SK-N-SH (cell line): ENCODE measurements at regions not wholly inside any gene's neighbourhood (a gene's known extent, or its start where the extent isn't known, plus 50 kb on each side); places are given as distances from the start of the nearest gene placed in this dataset.

Experiments
- CTCF ChIA-PET: fragments of 300-600, 350-600 bp; formaldehyde crosslinking; extraction: SDS; loops from one replicate; lab custom pipeline; 2021; lab: Yijun Ruan, JAX
- POLR2A ChIA-PET: fragments of 350-600 bp; sonication (Branson Sonifier 250); formaldehyde crosslinking; extraction: SDS; loops from one replicate; lab custom pipeline; 2020; ENCODE audit warnings: antibody characterized with exemption, inconsistent platforms; lab: Yijun Ruan, JAX
- DNase-seq: peaks from one replicate; pipeline ENCODE4 v3.0.0; 2012
- H2AFZ ChIP-seq: fragments of 200-600 bp; sonication (generic); 2 replicates; pipeline ENCODE4 v1.8.1; 2016; ENCODE audit warnings: antibody characterized with exemption, mild to moderate bottlenecking, low read depth
- H3F3A ChIP-seq: fragments of 200-600 bp; sonication (generic); replicated peaks from 2 replicates; pipeline ENCODE3; 2016; ENCODE audit warnings: antibody characterized with exemption, mild to moderate bottlenecking; ENCODE audit not compliant: insufficient read depth
- H3K27ac ChIP-seq, 2 experiments: fragments of 200-500 bp in 1 of 2; fragments of 200-600 bp in 1 of 2; sonication (Bioruptor generic) in 1 of 2; sonication (generic), shearing (Covaris generic) in 1 of 2; 2 replicates each; pipeline versions ENCODE4 v1.5.1 to v1.6.1; 2014 to 2016; ENCODE audit warnings: low read depth in 2 of 2, inconsistent platforms in 1 of 2, low read length in 1 of 2, mild to moderate bottlenecking in 1 of 2, mixed read lengths in 1 of 2
- H3K27me3 ChIP-seq: fragments of 200-600 bp; sonication (generic), shearing (Covaris generic); 2 replicates; pipeline ENCODE4 v1.6.1; 2016; ENCODE audit warnings: mixed run types; ENCODE audit not compliant: insufficient read depth
- H3K36me3 ChIP-seq, 2 experiments: fragments of 200-500 bp in 1 of 2; fragments of 200-600 bp in 1 of 2; sonication (Bioruptor generic) in 1 of 2; sonication (generic) in 1 of 2; replicated peaks in 1 of 2; 2 replicates each; pipeline versions ENCODE3 to v1.5.1; 2014 to 2016; ENCODE audit warnings: low read length in 1 of 2, mild to moderate bottlenecking in 1 of 2; ENCODE audit not compliant: insufficient read depth in 2 of 2, control insufficient read depth in 1 of 2
- H3K4me1 ChIP-seq, 2 experiments: fragments of 200-500 bp in 1 of 2; fragments of 200-600 bp in 1 of 2; sonication (Bioruptor generic) in 1 of 2; sonication (generic), shearing (Covaris generic) in 1 of 2; 2 replicates each; pipeline versions ENCODE4 v1.5.1 to v1.6.1; 2014 to 2016; ENCODE audit warnings: low read depth in 1 of 2, low read length in 1 of 2, mixed run types in 1 of 2; ENCODE audit not compliant: insufficient read depth in 2 of 2, control insufficient read depth in 1 of 2
- H3K4me2 ChIP-seq: fragments of 200-600 bp; sonication (generic), shearing (Covaris generic); 2 replicates; pipeline ENCODE4 v1.6.1; 2017; ENCODE audit warnings: mixed run types
- H3K4me3 ChIP-seq, 2 experiments: fragments of 200-500 bp in 1 of 2; fragments of 200-600 bp in 1 of 2; sonication (Bioruptor generic) in 1 of 2; sonication (generic), shearing (Covaris generic) in 1 of 2; 2 replicates each; pipeline versions ENCODE4 v1.5.1 to v1.8.1; 2014 to 2016; ENCODE audit warnings: low read depth in 2 of 2, inconsistent platforms in 1 of 2, low read length in 1 of 2, mild to moderate bottlenecking in 1 of 2, mixed read lengths in 1 of 2, moderate library complexity in 1 of 2
- H3K79me2 ChIP-seq: fragments of 200-600 bp; sonication (generic); 2 replicates; pipeline ENCODE4 v1.8.1; 2017; ENCODE audit warnings: mild to moderate bottlenecking; ENCODE audit not compliant: insufficient read depth
- H3K9ac ChIP-seq: fragments of 200-600 bp; sonication (generic); 2 replicates; pipeline ENCODE4 v1.6.1; 2017; ENCODE audit warnings: mixed run types
- H3K9me2 ChIP-seq: fragments of 200-600 bp; sonication (generic); 2 replicates; pipeline ENCODE4 v1.6.1; 2017; ENCODE audit warnings: mixed run types
- H3K9me3 ChIP-seq: fragments of 200-600 bp; sonication (generic); 2 replicates; pipeline ENCODE4 v1.6.1; 2017; ENCODE audit warnings: mixed run types, mild to moderate bottlenecking, moderate library complexity
- H4K20me1 ChIP-seq: fragments of 200-600 bp; sonication (generic); 2 replicates; pipeline ENCODE4 v1.6.1; 2017; ENCODE audit warnings: mild to moderate bottlenecking, mixed run types; ENCODE audit not compliant: insufficient read depth
- CHD2 ChIP-seq: fragments of 150-350 bp; IDR thresholded peaks from 2 replicates; pipeline ENCODE4 v1.6.1; 2018; ENCODE audit warnings: low read length; ENCODE audit not compliant: partially characterized antibody
- ELF1 ChIP-seq: IDR thresholded peaks from 2 replicates; pipeline ENCODE4 v1.4.0; 2012
- EP300 ChIP-seq, 2 experiments: IDR thresholded peaks; 2 replicates each; pipeline versions ENCODE4 v1.4.0 to v1.6.1; 2012; ENCODE audit warnings: borderline replicate concordance in 1 of 2, low read depth in 1 of 2, low read length in 1 of 2
- FOXM1 ChIP-seq: IDR thresholded peaks from 2 replicates; pipeline ENCODE4 v1.4.0; 2012; ENCODE audit warnings: low read depth, mild to moderate bottlenecking
- GABPA ChIP-seq: IDR thresholded peaks from 2 replicates; pipeline ENCODE4 v1.4.0; 2012; ENCODE audit warnings: low read depth, mild to moderate bottlenecking
- GATA2 ChIP-seq: sonication (generic); formaldehyde crosslinking; IDR thresholded peaks from 2 replicates; pipeline ENCODE4 v1.5.0; 2020; ENCODE audit warnings: mild to moderate bottlenecking, missing genetic modification reagents
- MEF2A ChIP-seq: IDR thresholded peaks from 2 replicates; pipeline ENCODE4 v1.4.0; 2012; ENCODE audit warnings: low read depth, borderline replicate concordance
- NFIC ChIP-seq: IDR thresholded peaks from 2 replicates; pipeline ENCODE4 v1.4.0; 2012; ENCODE audit warnings: borderline replicate concordance
- NRF1 ChIP-seq: IDR thresholded peaks from 2 replicates; pipeline ENCODE4 v1.6.1; 2012; ENCODE audit warnings: low read depth, mild to moderate bottlenecking, low read length
- POLR2AphosphoS5 ChIP-seq: IDR thresholded peaks from 2 replicates; pipeline ENCODE4 v1.6.1; 2012; ENCODE audit warnings: low read depth, low read length
- RAD21 ChIP-seq: IDR thresholded peaks from 2 replicates; pipeline ENCODE4 v1.6.1; 2012; ENCODE audit warnings: mild to moderate bottlenecking, low read length
- RFX5 ChIP-seq: IDR thresholded peaks from 2 replicates; pipeline ENCODE4 v1.6.1; 2012; ENCODE audit warnings: mild to moderate bottlenecking, improper control_type of control experiment, low read length
- SIN3A ChIP-seq: IDR thresholded peaks from 2 replicates; pipeline ENCODE4 v1.6.1; 2012; ENCODE audit warnings: low read depth, mild to moderate bottlenecking, low read length, moderate library complexity, borderline replicate concordance
- TAF1 ChIP-seq: IDR thresholded peaks from 2 replicates; pipeline ENCODE4 v1.6.1; 2012; ENCODE audit warnings: low read depth, mild to moderate bottlenecking, low read length, moderate library complexity, borderline replicate concordance
- TCF12 ChIP-seq: IDR thresholded peaks from 2 replicates; pipeline ENCODE4 v1.4.0; 2012
- TEAD4 ChIP-seq: IDR thresholded peaks from 2 replicates; pipeline ENCODE4 v1.4.0; 2012; ENCODE audit warnings: mild to moderate bottlenecking, borderline replicate concordance; ENCODE audit not compliant: insufficient read depth
- WGBS: methylation state at CpG from one replicate; pipeline ENCODE4 v1.1.6; 2017; ENCODE audit warnings: low lambda C conversion rate; 5-methylcytosine and 5-hydroxymethylcytosine counted together
- TF ChIP-seq, protein P1 (sequence below): IDR thresholded peaks from 2 replicates; pipeline ENCODE4; 2012
- TF ChIP-seq, protein P2 (sequence below): IDR thresholded peaks from 2 replicates; pipeline ENCODE4 v1.4.0; 2012; ENCODE audit warnings: low read depth, borderline replicate concordance
- TF ChIP-seq, protein P3 (sequence below): IDR thresholded peaks from 2 replicates; pipeline ENCODE4 v1.4.0; 2012; ENCODE audit warnings: low read depth, borderline replicate concordance
- TF ChIP-seq, protein P4 (sequence below): fragments of 200-600 bp; sonication (generic); IDR thresholded peaks from 2 replicates; pipeline ENCODE4 v1.6.1; 2017; ENCODE audit warnings: antibody characterized with exemption, mild to moderate bottlenecking, moderate library complexity

DNA sequence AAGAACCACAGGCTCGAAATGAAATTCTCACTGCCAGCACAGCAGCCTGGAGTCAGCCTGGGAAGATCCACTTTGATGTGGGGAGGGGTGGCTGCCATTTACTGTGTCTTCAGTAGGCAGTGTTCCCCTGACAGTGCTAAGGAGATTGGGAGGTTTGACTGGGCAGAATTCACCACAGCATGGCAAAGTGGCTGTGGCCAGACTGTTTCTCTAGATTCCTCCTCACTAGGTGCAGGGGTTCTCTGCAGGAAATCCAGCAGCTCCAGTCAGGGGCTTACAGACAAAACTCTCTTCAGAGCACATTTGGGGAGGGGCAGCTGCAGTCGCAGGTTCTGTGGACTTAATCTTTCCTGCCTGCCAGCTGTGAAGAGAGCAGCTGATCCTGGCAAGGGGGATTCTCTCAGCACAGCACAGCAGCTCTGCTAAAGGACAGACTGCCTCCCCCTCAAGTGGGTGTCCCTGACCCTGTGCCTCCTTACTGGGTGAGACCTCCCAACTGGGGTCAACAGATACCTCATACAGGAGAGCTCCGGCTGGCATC is 1174.0 kb downstream of the RAPGEF2 start:
- Histone ChIP-seq H3K9me3 (no peaks in the 10 kb centered on the region), H4K20me1 (no peaks in the 10 kb centered on the region), H3F3A (no peaks in the 10 kb centered on the region), H3K9ac (no peak overlapping the region), H3K4me3 (no peak overlapping the region), H2AFZ (no peak overlapping the region), H3K36me3 (no peaks in the 10 kb centered on the region), H3K27me3 (no peaks in the 10 kb centered on the region), H3K79me2 (no peaks in the 10 kb centered on the region)
- CTCF ChIA-PET = no interaction called here
- DNase-seq = no peak
- TF ChIP-seq TAF1 = no peak
- TF ChIP-seq, protein P1, sequence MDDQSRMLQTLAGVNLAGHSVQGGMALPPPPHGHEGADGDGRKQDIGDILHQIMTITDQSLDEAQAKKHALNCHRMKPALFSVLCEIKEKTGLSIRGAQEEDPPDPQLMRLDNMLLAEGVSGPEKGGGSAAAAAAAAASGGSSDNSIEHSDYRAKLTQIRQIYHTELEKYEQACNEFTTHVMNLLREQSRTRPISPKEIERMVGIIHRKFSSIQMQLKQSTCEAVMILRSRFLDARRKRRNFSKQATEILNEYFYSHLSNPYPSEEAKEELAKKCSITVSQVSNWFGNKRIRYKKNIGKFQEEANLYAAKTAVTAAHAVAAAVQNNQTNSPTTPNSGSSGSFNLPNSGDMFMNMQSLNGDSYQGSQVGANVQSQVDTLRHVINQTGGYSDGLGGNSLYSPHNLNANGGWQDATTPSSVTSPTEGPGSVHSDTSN = no peak
- TF ChIP-seq TEAD4 = no peak
- TF ChIP-seq, all 33 proteins: peak for 0
- no peak overlapping the region for H3K4me2 ChIP-seq
- no peak overlapping the region for H3K27ac ChIP-seq
- H3K4me1 ChIP-seq = no peaks in the 10 kb centered on the region
- H3K9me2 ChIP-seq = no peaks in the 10 kb centered on the region
- POLR2A ChIA-PET = no interaction called here
- WGBS = 31% methylated on average over 3 of the region's 3 CpGs

DNA sequence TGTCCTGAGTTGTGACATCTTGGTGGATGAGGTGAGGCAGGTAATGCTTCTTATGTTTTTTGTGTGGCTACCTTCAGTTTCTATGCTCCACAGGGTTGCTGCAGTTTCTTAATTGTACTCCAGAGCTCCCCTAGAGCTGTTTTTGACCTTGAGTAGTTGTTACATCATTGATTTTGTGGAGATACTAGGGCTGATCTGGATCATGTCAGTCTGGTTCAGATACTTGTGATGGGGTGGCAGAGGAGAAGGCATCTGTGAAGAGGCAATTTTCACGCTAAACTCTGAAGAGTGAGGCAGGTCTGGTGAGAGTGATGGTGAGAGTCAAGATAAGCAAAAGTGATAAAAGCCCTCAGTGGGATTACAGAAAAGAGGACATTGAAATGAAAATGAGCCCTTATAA is 1180.2 kb downstream of the RAPGEF2 start:
- 17% methylated on average over 1 of the region's 1 CpG for WGBS
- H3K27ac ChIP-seq = no peak overlapping the region

More for the DNA sequence above, 1180.2 kb downstream of the RAPGEF2 start:
- CTCF ChIA-PET = no interaction called here
- H3K9ac ChIP-seq = no peak overlapping the region
- H3K4me2 ChIP-seq = no peak overlapping the region
- no peaks in the 10 kb centered on the region for H3K79me2 ChIP-seq
- no peaks in the 10 kb centered on the region for H4K20me1 ChIP-seq
- no peaks in the 10 kb centered on the region for H3K4me1 ChIP-seq
- H3K36me3 ChIP-seq = no peaks in the 10 kb centered on the region
- TF ChIP-seq TEAD4 (no peak), GATA2 (CRISPR knock-in tag) (no peak), GABPA (no peak), RAD21 (no peak), MEF2A (no peak), CHD2 (no peak), FOXM1 (no peak), RFX5 (no peak), POLR2AphosphoS5 (no peak), TCF12 (no peak), NRF1 (no peak), TAF1 (no peak), SIN3A (no peak), EP300 (IDR thresholded peaks at IDR 0.05; ENCODE audit: borderline replicate concordance in 1 of 2, low read depth in 1 of 2, low read length in 1 of 2) (no peak), NFIC (no peak), ELF1 (no peak)
- TF ChIP-seq, protein P2, sequence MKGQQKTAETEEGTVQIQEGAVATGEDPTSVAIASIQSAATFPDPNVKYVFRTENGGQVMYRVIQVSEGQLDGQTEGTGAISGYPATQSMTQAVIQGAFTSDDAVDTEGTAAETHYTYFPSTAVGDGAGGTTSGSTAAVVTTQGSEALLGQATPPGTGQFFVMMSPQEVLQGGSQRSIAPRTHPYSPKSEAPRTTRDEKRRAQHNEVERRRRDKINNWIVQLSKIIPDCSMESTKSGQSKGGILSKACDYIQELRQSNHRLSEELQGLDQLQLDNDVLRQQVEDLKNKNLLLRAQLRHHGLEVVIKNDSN = no peak
- TF ChIP-seq, protein P3, sequence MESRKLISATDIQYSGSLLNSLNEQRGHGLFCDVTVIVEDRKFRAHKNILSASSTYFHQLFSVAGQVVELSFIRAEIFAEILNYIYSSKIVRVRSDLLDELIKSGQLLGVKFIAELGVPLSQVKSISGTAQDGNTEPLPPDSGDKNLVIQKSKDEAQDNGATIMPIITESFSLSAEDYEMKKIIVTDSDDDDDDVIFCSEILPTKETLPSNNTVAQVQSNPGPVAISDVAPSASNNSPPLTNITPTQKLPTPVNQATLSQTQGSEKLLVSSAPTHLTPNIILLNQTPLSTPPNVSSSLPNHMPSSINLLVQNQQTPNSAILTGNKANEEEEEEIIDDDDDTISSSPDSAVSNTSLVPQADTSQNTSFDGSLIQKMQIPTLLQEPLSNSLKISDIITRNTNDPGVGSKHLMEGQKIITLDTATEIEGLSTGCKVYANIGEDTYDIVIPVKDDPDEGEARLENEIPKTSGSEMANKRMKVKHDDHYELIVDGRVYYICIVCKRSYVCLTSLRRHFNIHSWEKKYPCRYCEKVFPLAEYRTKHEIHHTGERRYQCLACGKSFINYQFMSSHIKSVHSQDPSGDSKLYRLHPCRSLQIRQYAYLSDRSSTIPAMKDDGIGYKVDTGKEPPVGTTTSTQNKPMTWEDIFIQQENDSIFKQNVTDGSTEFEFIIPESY = no peak
- TF ChIP-seq, protein P4, sequence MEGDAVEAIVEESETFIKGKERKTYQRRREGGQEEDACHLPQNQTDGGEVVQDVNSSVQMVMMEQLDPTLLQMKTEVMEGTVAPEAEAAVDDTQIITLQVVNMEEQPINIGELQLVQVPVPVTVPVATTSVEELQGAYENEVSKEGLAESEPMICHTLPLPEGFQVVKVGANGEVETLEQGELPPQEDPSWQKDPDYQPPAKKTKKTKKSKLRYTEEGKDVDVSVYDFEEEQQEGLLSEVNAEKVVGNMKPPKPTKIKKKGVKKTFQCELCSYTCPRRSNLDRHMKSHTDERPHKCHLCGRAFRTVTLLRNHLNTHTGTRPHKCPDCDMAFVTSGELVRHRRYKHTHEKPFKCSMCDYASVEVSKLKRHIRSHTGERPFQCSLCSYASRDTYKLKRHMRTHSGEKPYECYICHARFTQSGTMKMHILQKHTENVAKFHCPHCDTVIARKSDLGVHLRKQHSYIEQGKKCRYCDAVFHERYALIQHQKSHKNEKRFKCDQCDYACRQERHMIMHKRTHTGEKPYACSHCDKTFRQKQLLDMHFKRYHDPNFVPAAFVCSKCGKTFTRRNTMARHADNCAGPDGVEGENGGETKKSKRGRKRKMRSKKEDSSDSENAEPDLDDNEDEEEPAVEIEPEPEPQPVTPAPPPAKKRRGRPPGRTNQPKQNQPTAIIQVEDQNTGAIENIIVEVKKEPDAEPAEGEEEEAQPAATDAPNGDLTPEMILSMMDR = no peak
- TF ChIP-seq, all 33 proteins: peak for 0
- Histone ChIP-seq H3K4me3 (no peak overlapping the region), H3K9me2 (no peaks in the 10 kb centered on the region), H3F3A (no peaks in the 10 kb centered on the region), H2AFZ (no peak overlapping the region), H3K9me3 (peaks cover under 1% of the 10 kb centered on the region; the same call in 1 of the 2 replicates), H3K27me3 (no peaks in the 10 kb centered on the region)
- POLR2A ChIA-PET = no interaction called here
- no peak for DNase-seq
